Choroid plexus epithelial cell (primary cell): ENCODE measurements at regions not wholly inside any gene's neighbourhood (a gene's known extent, or its start where the extent isn't known, plus 50 kb on each side); places are given as distances from the start of the nearest gene placed in this dataset.
A peak's percentile ranks its signal among the peaks of the same experiment; 100 is the strongest.

ENCODE experiments used
- DNase-seq: peaks from one replicate; pipeline ENCODE4 v3.0.0-alpha.2; 2010; ENCODE audit warnings: low read depth
- H3K4me3 ChIP-seq: 2 replicates; pipeline ENCODE4 v1.5.1; 2011; ENCODE audit warnings: low read depth, mild to moderate bottlenecking, control low read depth, low read length, moderate library complexity
- CTCF ChIP-seq: conservative IDR thresholded peaks from 2 replicates; pipeline ENCODE4 v1.5.1; 2011; ENCODE audit warnings: low read depth, mild to moderate bottlenecking, control low read depth, inconsistent platforms, low read length, moderate library complexity

DNA sequence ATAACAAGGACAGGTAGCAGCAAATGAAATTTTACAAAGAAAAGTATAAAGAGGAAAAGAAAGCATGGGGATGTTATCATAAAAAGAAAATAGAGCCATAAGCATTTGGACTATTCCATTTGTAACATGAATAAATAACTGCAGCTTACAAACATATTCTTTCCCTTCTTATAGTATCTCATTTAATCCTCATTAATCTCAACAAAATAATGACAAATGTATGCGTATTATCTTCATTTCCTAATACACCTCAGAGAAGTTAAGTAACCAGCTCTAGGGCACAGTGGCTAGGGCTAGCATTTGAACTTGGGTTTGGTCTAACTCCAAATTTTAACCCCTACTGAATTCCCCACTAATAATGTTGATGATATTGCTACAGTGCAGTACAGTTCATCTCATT lies 175.5 kb upstream of the POU5F2 start:
- H3K4me3 ChIP-seq = no peak overlapping the region
- DNase-seq = no peak
- no peak for TF ChIP-seq CTCF

DNA sequence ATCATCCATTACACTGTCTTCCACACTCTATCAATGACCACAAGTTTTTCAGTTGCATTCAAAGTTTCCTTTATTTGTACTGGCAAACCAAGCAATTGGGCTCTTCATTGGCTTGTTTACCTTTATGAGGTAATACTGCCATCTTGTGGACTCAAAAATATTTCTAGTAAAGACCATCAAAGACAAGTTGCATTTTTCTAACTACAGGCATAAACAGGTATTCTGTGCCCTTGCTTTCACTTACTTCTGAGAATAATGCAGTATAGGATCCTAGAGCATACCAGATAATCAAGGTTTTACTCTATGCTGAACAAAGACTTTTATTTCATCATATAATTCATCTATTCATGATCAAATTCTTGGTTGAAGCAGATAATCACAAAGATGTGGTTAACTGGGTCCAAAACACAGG lies 173.7 kb upstream of the POU5F2 start:
- H3K4me3 ChIP-seq = no peak overlapping the region
- peak; percentile 55 for TF ChIP-seq CTCF
- peak; percentile 83 for DNase-seq

DNA sequence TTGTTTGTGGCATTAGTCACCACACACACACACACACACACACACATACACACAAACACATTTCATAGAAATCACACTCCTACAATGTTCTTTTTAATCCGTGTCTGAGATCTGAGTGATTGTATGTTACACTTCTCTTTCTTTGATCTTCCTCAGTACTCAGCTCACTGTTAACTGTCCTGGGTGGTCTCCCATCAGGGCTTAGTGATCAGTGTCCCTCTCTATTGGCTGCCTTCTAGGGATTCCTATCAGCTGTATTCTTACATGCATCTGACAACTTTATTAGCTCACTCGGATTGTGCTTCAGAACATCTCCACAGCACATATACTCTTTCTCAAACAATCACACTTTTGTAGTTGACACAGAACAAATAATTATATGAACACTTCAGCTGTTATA lies 170.2 kb upstream of the POU5F2 start:
- no peak for TF ChIP-seq CTCF
- DNase-seq = no peak
- H3K4me3 ChIP-seq = no peak overlapping the region

DNA sequence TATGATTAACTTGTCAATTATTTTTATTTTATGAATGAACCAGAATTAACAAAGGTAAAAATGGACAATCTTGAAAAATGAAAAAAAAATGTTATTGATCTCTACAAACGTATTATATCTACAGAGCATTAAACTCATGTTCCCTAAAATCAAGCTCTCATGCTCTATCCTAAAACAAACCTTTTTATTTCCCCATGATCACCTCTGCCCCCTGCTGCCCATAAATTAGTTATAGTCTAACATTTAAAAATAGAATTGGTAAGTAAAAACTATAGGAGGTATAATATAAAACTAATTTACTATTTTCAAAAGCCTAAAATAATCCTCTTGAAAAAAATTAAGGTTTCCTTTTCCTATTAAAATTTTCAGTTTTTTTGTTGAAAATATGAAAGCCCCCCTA lies 168.0 kb upstream of the POU5F2 start:
- H3K4me3 ChIP-seq = no peak overlapping the region
- no peak for DNase-seq
- peak; percentile 31 for TF ChIP-seq CTCF

GRCh38 chr5:93904917-93905316 lies 163.5 kb upstream of the POU5F2 start:
- no peak for TF ChIP-seq CTCF
- no peak overlapping the region for H3K4me3 ChIP-seq
- no peak for DNase-seq

DNA sequence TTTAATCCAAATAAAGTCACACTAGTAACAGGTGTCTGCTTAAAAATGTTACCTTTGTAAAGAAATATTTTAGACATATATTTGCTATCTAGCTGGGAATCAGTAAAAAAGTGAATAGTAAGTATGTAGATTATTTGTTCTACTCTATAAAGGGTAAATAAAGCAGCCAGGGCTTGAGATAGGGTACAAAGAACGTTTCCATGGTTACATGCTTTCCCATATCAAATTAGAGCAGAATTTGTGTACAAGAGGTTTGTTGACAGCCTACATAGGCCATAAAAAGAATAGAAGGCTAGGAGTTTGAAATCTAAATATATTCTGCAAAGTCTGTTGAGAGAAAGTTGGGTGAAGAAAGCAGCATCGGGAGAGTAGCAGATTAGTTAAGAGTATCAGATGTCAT lies 160.9 kb upstream of the POU5F2 start:
- no peak for TF ChIP-seq CTCF
- no peak for DNase-seq
- H3K4me3 ChIP-seq = no peak overlapping the region

DNA sequence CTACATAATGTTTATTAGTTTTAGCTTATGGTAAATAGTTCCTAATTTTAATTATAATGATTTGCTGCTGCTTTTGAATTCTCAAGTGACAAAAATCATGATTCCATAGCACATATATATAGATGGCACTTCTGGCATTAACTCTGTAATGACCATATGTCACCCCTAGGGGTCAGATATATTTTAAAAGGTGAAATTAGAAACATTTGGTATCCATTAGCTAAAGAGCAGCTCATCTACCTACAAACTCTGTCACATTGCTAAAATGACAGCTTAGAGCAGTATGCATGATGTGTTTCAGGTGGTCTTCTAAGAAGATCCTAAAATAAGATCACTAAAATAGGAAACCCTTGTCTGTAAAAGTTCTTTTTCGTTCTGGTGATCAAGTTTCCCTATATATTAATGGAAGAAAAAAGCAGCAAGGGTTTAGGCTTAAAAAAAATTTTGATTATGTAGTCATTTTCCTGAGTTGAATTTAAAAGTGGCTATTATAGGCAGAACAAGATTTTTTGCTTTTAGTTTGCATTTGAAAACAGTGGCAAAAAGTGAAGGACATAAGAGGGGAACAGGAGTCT lies 157.7 kb upstream of the POU5F2 start:
- H3K4me3 ChIP-seq = no peak overlapping the region
- peak; percentile 13 for DNase-seq
- peak; percentile 46 for TF ChIP-seq CTCF
